NCI-H345 treated with DMSO at 0.1 percent for 48 hours (cell line): ENCODE measurements at regions not wholly inside any gene's neighbourhood (a gene's known extent, or its start where the extent isn't known, plus 50 kb on each side); places are given as distances from the start of the nearest gene placed in this dataset.

ENCODE experiments used
- DNase-seq: peaks from one replicate; lab custom pipeline; 2025; ENCODE audit not compliant: unreplicated experiment; lab: John Stamatoyannopoulos, UW

DNA sequence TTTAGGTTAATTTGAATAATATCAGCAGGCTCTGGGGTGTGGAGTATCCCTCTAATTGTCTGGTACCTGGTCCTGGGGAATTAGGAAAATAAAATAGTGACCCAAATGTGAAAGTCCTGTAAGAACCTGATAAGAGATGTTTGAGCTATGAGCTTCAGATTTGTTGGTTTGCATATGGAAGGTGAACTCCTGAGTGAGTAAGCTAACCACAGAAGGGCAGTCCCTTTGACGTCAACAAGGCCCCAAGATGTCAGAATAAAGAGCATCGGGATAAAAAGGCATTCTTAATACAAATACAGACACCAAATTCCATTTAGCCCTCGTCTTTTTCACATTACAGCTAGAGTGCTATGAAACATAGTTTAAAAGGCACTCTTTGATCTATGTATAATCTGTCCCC lies 1366.3 kb upstream of the TMEFF2 start:
- no peak for DNase-seq

DNA sequence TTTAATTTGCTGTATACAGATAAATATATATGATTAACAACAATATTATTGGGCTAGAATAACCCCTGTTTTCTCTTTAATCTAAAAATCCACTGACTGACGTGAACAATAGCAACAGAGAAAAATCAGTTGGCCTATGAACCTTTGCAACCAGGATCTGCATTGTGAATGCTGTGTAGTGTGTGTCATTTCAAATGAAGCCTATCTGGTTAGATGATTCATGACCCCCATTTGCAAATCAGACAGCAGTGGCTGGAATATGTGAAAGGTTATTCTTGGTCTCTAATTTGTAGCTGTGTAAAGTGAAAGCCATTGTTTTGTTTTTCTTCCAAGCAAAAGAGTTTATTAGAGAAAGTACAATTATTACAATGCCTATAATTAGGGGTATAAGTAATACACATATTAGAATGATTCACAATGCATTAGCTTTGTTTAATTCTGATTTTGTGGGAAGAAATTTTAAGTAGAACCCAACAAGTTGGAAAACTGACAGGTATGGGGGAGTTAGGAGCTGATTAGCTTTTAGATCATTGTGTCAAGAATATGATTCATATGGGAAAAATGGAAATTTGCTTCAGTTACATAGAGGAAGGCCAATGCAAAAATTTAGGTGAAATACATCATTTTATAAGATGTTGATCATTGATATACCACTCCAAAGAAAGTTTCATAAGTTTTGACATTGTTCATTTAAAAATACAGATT lies 1362.2 kb upstream of the TMEFF2 start:
- DNase-seq, result no peak

DNA sequence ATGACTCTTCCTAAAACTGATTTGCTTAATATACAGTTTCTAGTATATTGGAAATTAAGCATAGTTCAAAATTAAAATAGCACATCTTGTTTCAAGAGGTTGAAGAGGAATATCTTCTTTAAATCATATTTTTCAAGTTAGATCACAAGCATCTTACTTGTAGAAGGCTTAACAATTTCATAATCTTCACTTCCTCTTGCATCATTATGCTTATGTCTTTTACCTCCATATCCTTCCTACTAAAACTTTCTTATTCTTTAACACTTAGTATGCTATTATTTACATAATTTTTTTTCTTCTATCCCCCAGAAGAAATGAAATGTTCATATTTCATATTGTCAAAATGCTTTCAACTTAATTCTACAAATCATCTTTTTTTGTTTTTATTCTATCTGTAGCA lies 1354.9 kb upstream of the TMEFF2 start:
- no peak for DNase-seq

DNA sequence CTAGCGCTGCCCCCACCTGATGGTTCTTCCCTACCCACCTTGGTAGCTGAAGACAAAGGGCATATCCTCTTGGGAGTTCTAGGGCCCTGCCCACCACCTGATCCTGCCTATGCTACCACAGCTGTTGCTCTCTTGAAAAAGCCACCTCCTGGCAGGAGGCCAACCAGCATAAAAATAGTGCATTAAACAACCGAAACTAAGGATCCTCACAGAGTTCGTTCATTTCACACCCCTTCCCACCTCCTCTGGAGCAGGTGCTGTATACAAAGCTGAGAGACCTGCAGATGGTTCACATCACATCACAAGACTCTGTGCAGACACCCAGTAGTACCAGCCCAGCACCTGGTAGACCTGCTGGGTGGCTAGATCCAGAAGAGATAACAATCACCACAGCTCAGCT lies 1348.0 kb upstream of the TMEFF2 start:
- peak; percentile 51 for DNase-seq

DNA sequence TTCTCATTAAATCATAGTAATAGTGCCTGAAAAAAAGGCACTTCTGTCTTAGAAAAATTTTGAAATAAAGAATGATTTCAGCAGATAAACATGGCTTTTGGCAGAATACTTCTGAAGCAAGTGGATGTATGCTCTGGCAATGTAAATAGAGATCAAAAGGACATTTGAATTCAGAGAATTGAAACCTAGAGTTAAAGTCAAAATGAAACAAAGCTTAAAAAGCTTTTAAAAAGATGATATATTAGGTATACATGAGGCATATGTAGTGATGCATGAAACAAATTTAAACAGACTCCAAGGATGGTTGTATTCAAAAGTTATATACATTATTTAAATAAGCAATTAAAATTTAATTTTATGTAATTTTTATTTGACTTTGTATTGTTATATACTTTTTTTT lies 1344.5 kb upstream of the TMEFF2 start:
- no peak for DNase-seq

DNA sequence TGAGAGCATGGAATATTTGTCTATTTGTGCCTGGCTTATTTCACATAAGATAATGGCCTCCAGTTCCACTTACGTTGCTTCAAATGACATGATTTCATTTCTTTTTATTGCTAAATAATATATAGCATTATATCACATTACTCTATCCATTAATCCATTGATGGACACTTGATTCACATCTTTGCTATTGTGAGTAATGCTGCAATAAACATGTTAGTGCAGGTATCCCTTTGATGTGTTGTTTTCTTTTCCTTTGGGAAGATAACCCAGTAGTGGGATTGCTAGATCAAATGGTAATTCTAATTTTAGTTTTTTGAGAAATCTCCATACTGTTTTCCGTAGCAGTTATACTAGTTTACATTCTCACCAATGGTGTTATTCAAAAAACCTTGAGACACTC lies 1343.3 kb upstream of the TMEFF2 start:
- DNase-seq, result no peak

DNA sequence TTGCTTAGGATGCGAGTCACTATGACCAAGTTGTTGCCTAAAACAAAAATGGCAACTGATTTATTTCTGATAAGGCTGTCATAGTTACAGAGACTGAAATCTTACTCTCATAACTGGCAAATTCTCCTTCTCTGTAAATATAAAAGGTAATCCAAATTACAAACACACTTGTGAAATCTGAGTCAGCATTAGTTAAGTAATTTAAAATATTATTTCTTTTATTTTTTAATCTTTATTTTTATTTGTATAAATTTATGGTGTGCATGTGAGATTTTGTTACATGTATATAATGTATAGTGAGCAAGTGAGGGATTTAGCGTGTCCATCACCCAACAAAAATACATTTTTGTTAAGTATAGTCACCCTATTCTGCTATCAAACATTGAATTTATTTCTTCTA lies 1342.8 kb upstream of the TMEFF2 start:
- no peak for DNase-seq

DNA sequence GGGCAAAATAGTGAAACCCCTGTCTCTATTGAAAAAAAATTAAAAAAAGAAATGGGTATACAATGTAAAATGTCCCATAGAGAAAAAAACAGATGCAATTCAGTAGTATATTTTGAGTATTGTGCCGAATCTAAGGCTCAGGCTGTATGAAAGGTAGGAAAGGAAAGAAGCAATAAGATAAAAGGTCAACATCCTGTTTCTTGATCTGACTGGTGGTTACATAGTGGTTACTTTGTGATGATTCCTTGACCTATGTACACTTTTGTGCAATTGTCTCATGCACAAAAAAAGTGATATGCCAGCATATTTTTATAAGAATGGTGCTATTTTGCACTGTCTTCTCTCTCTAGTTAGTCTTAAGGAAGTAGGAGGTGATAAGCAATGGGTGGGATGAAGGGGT lies 1333.7 kb upstream of the TMEFF2 start:
- no peak for DNase-seq

DNA sequence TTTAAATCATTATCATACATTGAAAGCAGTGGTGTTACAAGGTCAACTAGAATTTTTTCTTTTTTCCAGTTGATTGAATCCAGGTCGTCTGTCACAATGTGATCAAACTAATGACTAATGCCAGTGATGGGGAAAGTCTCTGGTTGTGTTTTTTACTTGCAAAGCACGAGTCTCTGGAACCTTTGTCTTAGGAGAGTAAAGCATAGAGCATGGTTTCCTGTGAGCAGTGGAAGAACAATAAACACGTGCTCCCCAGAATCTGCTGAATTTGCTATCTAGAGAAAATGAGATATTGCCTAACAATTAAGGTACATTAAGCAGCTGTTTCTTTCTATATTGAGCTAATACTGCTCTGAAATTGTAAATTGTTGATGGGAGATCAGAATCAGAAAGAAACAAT lies 1332.4 kb upstream of the TMEFF2 start:
- no peak for DNase-seq

DNA sequence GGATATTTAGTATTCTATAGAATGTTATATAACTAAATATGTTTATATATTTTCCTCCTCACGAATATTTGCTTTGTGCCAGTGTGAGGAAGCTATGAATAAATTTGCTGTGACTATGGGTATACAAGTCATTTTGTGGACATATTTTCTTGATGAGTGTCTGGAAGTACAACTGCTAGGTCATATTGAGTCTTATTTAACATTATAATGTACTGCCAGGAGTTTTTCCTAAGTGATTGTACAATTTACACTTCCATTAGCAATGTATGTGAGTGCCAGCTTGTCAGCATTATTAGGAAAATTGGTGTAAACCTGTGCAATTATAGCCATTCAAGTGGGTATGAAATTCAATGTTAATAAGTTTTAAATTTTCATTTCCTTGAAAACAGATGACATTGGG lies 1328.9 kb upstream of the TMEFF2 start:
- no peak for DNase-seq

DNA sequence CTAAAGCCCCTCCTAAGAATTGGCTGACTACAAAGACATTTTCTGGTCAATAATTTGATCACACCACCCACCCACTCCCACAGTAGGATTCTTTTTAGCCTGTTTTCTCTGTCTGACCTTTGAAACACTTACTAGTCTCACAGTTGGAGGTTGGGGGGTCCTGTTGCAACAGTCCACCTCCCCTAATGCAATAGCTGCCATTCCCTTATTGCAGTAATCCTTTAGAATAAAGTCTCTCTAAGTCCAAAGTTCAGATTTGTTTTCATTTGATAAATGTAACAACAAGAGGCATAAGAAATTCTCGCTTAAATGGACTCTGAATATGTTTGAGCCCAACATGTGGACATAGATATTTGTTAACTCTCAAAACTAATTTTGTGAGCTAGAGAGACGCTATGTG lies 1326.8 kb upstream of the TMEFF2 start:
- no peak for DNase-seq

DNA sequence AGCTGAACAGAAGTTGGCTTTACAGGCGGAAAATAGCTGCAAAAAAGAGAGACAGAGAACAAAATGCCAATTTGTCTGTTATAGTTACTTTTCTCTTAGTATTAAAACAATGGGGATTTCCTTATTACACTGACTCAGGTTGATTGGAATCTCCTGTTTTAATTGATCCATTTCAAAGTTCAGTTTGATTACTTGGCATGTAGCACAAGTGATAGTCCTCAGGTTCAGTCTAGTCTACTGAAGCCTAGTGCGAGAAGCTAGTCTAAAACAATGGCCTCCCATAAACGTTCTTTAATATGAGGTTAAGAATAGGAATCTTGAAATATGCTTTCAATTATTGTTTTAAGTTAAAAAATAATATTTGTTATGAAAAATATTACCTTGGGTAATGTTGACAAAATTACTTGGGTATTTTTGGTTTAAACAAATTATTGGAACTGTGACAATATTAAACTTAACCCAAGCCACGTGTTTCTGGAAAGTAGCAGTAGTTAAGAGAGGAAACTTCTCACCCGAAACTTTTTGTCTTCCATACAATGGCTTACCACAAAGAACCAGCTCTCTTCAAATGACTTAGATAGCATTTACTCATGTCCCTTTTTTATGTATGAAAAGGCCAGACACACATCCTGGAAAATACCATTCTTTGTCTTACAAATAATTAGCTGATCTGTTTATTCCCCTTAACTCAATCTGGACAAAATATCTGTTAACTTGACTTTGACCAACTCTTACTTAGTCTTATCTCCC lies 1326.2 kb upstream of the TMEFF2 start:
- DNase-seq, result no peak

DNA sequence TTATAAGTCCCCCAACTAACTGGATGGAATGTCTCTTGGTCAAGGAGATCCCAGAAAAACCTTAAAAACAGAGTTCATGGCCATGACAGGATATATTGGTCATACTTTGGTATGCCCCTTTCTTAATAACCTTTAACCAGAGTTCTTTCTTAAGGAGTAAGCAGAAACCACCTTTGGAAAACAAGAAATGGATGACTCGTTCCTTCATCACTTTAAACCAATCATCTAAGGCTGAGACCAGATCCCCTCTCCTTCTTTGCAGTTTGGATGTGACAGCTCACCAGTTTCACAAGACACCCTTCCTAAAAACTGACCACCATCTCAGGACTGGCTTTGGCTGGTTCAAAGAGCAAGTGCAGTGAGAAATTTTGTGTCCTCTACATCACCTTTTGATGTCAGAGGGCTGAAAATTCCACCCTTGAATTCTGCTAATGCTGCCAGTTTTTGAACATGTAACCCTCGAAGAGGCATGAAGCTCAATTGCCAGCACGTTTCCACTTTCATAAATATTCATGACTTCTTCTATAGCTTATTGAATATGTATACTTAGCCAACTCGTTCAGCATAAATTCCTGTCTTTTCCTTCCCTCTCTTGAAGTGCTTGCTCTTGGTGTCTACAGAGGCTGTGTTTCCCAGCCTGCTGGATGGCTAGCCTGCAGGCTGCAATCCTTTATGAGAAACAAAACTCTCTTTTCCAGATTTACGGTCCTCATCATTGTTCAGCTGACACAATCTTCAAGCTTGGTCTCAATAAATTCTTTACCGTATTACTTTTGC lies 1323.5 kb upstream of the TMEFF2 start:
- DNase-seq, result no peak

DNA sequence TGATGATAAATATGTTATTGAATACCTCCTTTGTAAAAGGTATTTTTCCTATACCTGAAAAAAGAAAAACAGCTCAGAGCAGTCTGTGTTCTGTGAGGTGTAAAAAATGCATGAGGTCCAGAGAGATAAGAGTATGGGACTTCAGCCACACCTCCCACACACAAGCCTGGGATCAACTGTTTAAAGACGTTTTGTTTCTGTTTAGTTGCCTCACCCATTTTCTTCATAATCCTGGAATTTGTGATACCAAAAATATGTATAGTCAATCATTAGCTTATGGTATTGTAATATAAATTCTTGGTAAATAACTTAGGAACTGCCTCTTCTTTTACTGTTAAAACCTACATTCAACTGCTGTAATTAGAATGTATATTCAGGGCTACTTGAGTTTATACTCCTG lies 1322.9 kb upstream of the TMEFF2 start:
- DNase-seq, result no peak

DNA sequence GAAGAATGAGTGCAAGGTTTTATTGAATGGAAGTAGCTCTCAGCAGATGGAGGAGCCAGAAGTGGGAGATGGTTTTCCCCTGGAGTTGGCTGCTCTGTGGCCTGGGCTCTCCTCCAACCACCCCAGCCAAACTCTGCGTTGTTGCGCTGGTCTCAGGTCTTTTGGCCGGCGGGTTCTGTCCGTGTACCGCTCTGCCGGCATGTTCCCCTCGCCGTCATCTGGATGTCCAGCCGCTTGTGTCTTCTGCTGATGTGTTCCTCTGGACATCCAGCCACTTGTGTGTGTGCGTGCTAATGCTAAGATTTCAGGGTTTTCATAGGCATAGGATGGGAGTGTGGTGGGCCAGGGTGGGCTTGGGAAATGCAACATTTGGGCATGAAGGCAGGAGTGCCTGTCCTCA lies 1311.3 kb upstream of the TMEFF2 start:
- no peak for DNase-seq

DNA sequence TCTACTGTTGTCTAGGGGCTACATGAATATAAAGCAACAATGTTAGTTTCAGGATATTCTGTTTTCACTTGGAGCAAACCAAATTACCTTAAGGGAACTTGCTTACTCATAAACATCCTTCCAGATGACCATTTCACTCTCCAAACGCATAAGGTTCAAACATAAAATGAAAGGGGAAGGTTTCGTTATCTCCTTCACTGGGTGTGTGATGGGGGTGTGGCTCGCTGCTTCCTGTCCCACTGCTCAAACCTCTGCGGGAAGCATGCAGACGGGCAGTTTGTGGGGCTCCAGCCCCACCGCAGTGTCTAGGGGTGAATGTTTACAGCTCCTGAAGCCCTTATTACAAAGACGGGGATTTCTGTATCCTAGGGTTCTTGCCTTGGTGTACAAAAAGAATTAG lies 1310.9 kb upstream of the TMEFF2 start:
- DNase-seq, result no peak

DNA sequence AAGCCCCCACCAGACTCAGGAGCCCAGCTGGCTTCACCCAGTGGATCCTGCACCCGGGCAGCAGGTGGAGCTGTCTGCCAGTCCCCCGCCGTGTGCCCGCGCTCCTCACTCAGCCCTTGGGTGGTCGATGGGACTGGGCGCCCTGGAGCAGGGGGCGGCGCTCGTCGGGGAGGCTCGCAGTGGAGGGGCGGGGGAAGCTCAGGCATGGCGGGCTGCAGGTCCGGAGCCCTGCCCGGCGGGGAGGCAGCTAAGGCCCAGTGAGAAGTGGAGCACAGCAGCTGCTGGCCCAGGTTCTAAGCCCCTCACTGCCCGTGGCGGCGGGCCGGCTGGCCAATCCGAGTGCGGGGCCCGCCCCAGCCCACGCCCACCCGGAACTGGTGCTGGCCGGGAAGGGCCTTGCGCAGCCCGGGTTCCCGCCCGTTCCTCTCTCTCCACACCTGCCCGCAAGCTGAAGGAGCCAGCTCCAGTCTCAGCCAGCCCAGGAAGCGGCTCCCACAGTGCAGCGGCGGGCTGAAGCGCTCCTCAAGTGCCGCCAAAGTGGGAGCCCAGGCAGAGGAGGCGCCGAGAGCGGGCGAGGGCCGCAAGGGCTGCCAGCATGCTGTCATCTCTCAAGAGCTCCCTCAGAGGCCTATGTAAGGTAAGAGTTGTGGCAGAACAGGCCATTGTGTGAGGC lies 1307.8 kb upstream of the TMEFF2 start:
- no peak for DNase-seq

DNA sequence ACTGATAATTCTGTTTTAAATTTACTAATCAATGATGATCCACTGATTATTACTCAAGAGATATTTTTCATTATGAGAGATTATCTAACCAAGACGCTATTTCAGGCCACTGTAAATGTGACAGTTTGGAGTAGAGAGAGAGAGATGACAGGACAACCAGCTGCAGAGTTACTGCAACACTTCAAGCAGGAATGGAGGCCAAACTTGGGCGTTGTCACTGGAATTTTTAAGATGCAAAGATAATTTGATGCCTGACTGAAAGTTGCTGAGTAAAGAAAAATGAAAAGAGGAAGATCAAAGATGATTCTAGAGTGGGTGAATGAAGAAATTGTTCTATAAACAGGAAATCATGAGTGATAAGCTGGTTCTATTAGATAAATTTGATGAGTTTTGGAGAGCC lies 1302.1 kb upstream of the TMEFF2 start:
- DNase-seq, result no peak

DNA sequence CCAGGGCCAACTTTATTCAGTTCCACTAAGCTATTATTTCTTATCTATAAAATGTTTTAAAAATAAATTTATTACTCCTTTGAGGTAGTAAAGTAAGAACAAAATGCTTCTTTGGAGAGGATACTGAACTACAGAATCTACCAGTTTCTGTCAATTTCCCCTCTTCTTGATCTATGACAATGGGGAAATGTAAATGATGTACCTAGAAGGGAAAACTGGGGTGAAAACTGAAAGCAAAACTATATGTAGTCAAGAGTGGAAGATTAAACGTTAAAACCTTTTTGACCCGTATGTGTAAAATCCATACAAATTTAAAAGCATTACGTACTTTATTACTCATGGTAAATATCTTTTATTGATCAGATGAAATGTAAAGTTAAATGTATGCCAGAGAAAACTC lies 1287.8 kb upstream of the TMEFF2 start:
- no peak for DNase-seq

DNA sequence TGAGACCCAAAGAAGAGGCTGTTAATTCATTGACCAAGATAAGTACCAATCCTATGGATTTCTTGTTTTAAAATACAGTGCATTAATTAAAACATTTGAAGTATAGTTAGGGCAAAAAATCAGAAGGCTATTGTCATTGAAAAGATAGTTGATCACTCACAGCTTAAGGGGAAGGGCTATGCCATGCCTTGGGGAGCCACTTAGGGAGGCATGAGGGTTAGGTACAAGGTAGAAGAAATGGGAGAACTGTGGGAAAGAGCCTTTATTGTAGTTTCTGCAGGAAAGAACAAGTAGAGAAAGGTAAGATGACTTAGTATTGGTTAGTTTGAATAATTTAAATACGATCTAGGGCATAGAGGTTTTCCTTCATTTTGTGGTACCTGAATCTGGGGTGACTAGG lies 1285.5 kb upstream of the TMEFF2 start:
- DNase-seq, result no peak

DNA sequence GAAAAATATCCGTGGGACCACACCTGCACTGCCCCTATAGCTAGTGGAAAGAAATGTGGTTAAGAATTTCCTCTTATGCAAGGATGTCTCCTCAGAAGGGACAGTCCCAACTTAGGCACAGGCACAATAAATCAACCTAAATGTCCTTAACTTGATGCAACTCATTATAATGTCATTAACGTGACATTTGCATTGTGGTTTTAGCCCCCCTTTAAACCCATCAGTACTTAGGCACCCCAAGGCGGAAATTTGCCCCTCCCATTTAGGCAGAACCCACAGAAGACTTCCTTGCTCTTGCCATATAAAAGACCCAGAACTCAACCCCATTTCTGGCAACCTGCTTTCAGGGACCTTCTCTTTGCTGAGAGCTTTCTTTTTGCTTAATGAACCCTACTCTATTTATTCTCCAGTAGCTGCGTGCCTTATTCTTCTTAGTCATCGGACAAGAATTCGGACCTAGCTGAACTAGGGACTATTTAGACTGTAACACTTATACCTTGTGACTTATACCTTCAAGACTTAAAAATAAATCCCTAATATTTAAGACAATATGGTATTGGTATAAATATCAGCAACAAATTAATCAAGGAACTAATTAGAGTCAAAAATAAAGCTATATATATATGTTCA lies 1281.6 kb upstream of the TMEFF2 start:
- DNase-seq, result no peak
